Hepatocyte (in vitro differentiated cells): ENCODE measurements at regions not wholly inside any gene's neighbourhood (a gene's known extent, or its start where the extent isn't known, plus 50 kb on each side); places are given as distances from the start of the nearest gene placed in this dataset.

Experiments
- EZH2 ChIP-seq: fragments of 200-600 bp; sonication (generic); IDR thresholded peaks from 2 replicates; pipeline ENCODE4 v1.6.1; 2016; ENCODE audit warnings: antibody characterized with exemption, mild to moderate bottlenecking, borderline replicate concordance
- EZH2phosphoT487 ChIP-seq: fragments of 200-600 bp; sonication (generic); IDR thresholded peaks from one replicate; pipeline ENCODE4 v1.6.1; 2018; ENCODE audit warnings: antibody characterized with exemption, mild to moderate bottlenecking, low read depth, moderate library complexity; ENCODE audit not compliant: unreplicated experiment, severe bottlenecking
- TF ChIP-seq, protein P1 (sequence below): fragments of 200-600 bp; sonication (generic); IDR thresholded peaks from 2 replicates; pipeline ENCODE4 v1.5.1; 2016; ENCODE audit warnings: antibody characterized with exemption, mild to moderate bottlenecking; ENCODE audit not compliant: poor library complexity

DNA sequence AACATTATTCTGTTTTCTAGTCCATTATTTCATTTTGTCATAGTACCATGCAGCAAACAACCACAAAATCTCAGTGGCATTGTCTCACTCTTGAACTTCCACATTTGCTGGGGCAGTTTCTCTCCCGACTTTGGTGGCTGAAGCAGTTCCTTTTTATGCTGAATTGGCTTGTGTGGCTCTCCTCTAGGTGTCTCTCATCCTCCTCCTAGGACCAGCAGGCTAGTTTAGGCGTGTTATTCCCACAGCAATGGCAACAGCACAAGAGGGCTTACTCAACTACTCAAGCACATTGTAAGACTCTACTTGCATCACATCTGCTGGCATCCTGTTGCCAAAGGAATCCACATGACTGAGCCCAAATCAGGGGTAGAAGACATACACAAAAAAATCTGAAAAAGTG is 201.8 kb upstream of the KCNH8 start:
- TF ChIP-seq, protein P1, sequence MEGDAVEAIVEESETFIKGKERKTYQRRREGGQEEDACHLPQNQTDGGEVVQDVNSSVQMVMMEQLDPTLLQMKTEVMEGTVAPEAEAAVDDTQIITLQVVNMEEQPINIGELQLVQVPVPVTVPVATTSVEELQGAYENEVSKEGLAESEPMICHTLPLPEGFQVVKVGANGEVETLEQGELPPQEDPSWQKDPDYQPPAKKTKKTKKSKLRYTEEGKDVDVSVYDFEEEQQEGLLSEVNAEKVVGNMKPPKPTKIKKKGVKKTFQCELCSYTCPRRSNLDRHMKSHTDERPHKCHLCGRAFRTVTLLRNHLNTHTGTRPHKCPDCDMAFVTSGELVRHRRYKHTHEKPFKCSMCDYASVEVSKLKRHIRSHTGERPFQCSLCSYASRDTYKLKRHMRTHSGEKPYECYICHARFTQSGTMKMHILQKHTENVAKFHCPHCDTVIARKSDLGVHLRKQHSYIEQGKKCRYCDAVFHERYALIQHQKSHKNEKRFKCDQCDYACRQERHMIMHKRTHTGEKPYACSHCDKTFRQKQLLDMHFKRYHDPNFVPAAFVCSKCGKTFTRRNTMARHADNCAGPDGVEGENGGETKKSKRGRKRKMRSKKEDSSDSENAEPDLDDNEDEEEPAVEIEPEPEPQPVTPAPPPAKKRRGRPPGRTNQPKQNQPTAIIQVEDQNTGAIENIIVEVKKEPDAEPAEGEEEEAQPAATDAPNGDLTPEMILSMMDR, result no peak
- no peak for TF ChIP-seq EZH2phosphoT487
- TF ChIP-seq EZH2, result no peak
